PC-9 (cell line): ENCODE measurements at regions not wholly inside any gene's neighbourhood (a gene's known extent, or its start where the extent isn't known, plus 50 kb on each side); places are given as distances from the start of the nearest gene placed in this dataset.

Experiments used
- BruUV-seq: library from RNA; stranded (reverse); fragments of 400-500 nt; replicated peaks from 2 replicates; lab custom pipeline; 2021; lab: Mats Ljungman, UMichigan
- CTCF ChIA-PET: fragments of 300-600 bp; sonication (Branson Sonifier 250); formaldehyde crosslinking; loops from one replicate; lab custom pipeline; 2022; ENCODE audit warnings: antibody characterized with exemption; lab: Charles Lee
- POLR2A ChIA-PET: fragments of 300-600 bp; sonication (Branson Sonifier 250); formaldehyde crosslinking; loops from one replicate; lab custom pipeline; 2022; ENCODE audit warnings: antibody characterized with exemption; ENCODE audit not compliant: unreplicated experiment; lab: Charles Lee
- DNase-seq, 2 experiments: peaks; one replicate each; pipeline versions ENCODE4 v3.0.0 to v3.0.0-alpha.2; 2015 to 2022; ENCODE audit warnings: mixed read lengths in 1 of 2
- H2AFZ ChIP-seq: fragments of 200-600 bp; sonication (generic); 2 replicates; pipeline ENCODE4 v1.8.1; 2017; ENCODE audit warnings: antibody characterized with exemption
- H3F3A ChIP-seq: fragments of 200-600 bp; sonication (generic); 2 replicates; pipeline ENCODE4 v1.8.1; 2017; ENCODE audit warnings: antibody characterized with exemption, mild to moderate bottlenecking, low read depth; ENCODE audit not compliant: insufficient read depth
- H3K27ac ChIP-seq: fragments of 200-600 bp; sonication (generic); 2 replicates; pipeline ENCODE4 v1.6.1; 2016; ENCODE audit warnings: mixed run types
- H3K27me3 ChIP-seq: fragments of 200-600 bp; sonication (generic); 2 replicates; pipeline ENCODE4 v1.6.1; 2016; ENCODE audit warnings: low read depth, mixed run types; ENCODE audit not compliant: insufficient read depth
- H3K36me3 ChIP-seq: fragments of 200-600 bp; sonication (generic); 2 replicates; pipeline ENCODE4 v1.6.1; 2016; ENCODE audit warnings: low read depth, mixed run types
- H3K4me1 ChIP-seq: fragments of 200-600 bp; sonication (generic); replicated peaks from 2 replicates; pipeline ENCODE4 v1.6.1; 2016; ENCODE audit warnings: mixed run types; ENCODE audit not compliant: insufficient read depth
- H3K4me2 ChIP-seq: fragments of 200-600 bp; sonication (generic); 2 replicates; pipeline ENCODE4 v1.6.1; 2017; ENCODE audit warnings: mixed run types
- H3K4me3 ChIP-seq: fragments of 200-600 bp; sonication (generic); 2 replicates; pipeline ENCODE4 v1.6.1; 2016; ENCODE audit warnings: mixed run types
- H3K79me2 ChIP-seq: fragments of 200-600 bp; sonication (generic); 2 replicates; pipeline ENCODE4 v1.6.1; 2017; ENCODE audit warnings: low read depth, mixed run types
- H3K9me2 ChIP-seq: fragments of 200-600 bp; sonication (generic); 2 replicates; pipeline ENCODE4 v1.8.1; 2017; ENCODE audit warnings: mild to moderate bottlenecking; ENCODE audit not compliant: insufficient read depth
- H3K9me3 ChIP-seq: fragments of 200-600 bp; sonication (generic); 2 replicates; pipeline ENCODE4 v1.8.1; 2016; ENCODE audit warnings: low read depth; ENCODE audit not compliant: insufficient read depth
- H4K20me1 ChIP-seq: fragments of 200-600 bp; sonication (generic); 2 replicates; pipeline ENCODE4 v1.8.1; 2017; ENCODE audit not compliant: insufficient read depth
- CTCF ChIP-seq: fragments of 200-600 bp; sonication (generic); conservative IDR thresholded peaks from 2 replicates; pipeline ENCODE4 v1.6.1; 2017; ENCODE audit warnings: mixed run types, antibody characterized with exemption, mild to moderate bottlenecking, moderate library complexity
- EZH2 ChIP-seq: fragments of 200-600 bp; sonication (generic); IDR thresholded peaks from 2 replicates; pipeline ENCODE4 v1.8.0; 2017; ENCODE audit warnings: antibody characterized with exemption, low read depth
- intact Hi-C: fragments of 100-400 bp; cut with micrococcal nuclease; formaldehyde crosslinking; loops from one replicate; pipeline ENCODE4 v1.10.0; 2022; ENCODE audit not compliant: unreplicated experiment

GRCh38 chrX:15050395-15050794 lies 177.2 kb downstream of the MOSPD2 start:
- Histone ChIP-seq H3K4me1 (no peaks in the 10 kb centered on the region), H3K4me2 (no peak overlapping the region), H3K27me3 (no peaks in the 10 kb centered on the region), H3K36me3 (no peaks in the 10 kb centered on the region), H3K9me3 (no peaks in the 10 kb centered on the region), H3K4me3 (no peak overlapping the region), H3K79me2 (no peaks in the 10 kb centered on the region), H2AFZ (no peak overlapping the region), H4K20me1 (no peaks in the 10 kb centered on the region), H3K9me2 (no peaks in the 10 kb centered on the region), H3F3A (no peaks in the 10 kb centered on the region), H3K27ac (no peak overlapping the region)
- ChIA-PET CTCF (no interaction called here), POLR2A (no interaction called here)
- no peak for DNase-seq
- no peak for TF ChIP-seq EZH2
- TF ChIP-seq CTCF, result no peak
- BruUV-seq, result no TSS peak
- intact Hi-C loops, result no loop called here

- CTCF ChIA-PET, result no interaction called here
- no peaks in the 10 kb centered on the region for H3K27me3 ChIP-seq
- no peaks in the 10 kb centered on the region for H3K9me2 ChIP-seq
- no peak overlapping the region for H3K27ac ChIP-seq
- no peaks in the 10 kb centered on the region for H3F3A ChIP-seq
- TF ChIP-seq CTCF (no peak), EZH2 (no peak)
- H4K20me1 ChIP-seq, result no peaks in the 10 kb centered on the region
- no peak overlapping the region for H3K4me2 ChIP-seq
- no peaks in the 10 kb centered on the region for H3K36me3 ChIP-seq
- H3K4me1 ChIP-seq, result no peaks in the 10 kb centered on the region
- no peak overlapping the region for H3K4me3 ChIP-seq
- no peaks in the 10 kb centered on the region for H3K9me3 ChIP-seq
- DNase-seq, result no peak
- POLR2A ChIA-PET, result no interaction called here
- no TSS peak for BruUV-seq
- intact Hi-C loops, result no loop called here
- H2AFZ ChIP-seq, result no peak overlapping the region
- no peaks in the 10 kb centered on the region for H3K79me2 ChIP-seq
Observed at GRCh38 chrX:15043538-15043937, 170.3 kb downstream of the MOSPD2 start.

GRCh38 chrX:15033917-15034316 lies 160.7 kb downstream of the MOSPD2 start:
- no peaks in the 10 kb centered on the region for H3K36me3 ChIP-seq
- H3K4me3 ChIP-seq, result no peak overlapping the region
- ChIA-PET CTCF (no interaction called here), POLR2A (no interaction called here)
- H3K79me2 ChIP-seq, result no peaks in the 10 kb centered on the region
- no peaks in the 10 kb centered on the region for H3F3A ChIP-seq
- no peaks in the 10 kb centered on the region for H3K9me3 ChIP-seq
- intact Hi-C loops, result no loop called here
- H3K4me1 ChIP-seq, result no peaks in the 10 kb centered on the region
- H3K27ac ChIP-seq, result no peak overlapping the region
- BruUV-seq, result no TSS peak
- no peak overlapping the region for H2AFZ ChIP-seq
- no peaks in the 10 kb centered on the region for H4K20me1 ChIP-seq
- H3K4me2 ChIP-seq, result no peak overlapping the region
- no peak for DNase-seq
- no peak for TF ChIP-seq EZH2
- no peak for TF ChIP-seq CTCF
- no peaks in the 10 kb centered on the region for H3K27me3 ChIP-seq
- no peaks in the 10 kb centered on the region for H3K9me2 ChIP-seq
